HEK293T (cell line): ENCODE measurements at regions not wholly inside any gene's neighbourhood (a gene's known extent, or its start where the extent isn't known, plus 50 kb on each side); places are given as distances from the start of the nearest gene placed in this dataset.

Source experiments
- CTCF ChIA-PET: fragments of 350-600 bp; formaldehyde crosslinking; extraction: SDS; loops from one replicate; lab custom pipeline; 2021; ENCODE audit warnings: antibody characterized with exemption, inconsistent platforms; lab: Yijun Ruan, JAX
- POLR2A ChIA-PET: fragments of 350-600 bp; formaldehyde crosslinking; extraction: SDS; loops from one replicate; lab custom pipeline; 2020; ENCODE audit warnings: antibody characterized with exemption, inconsistent platforms; lab: Yijun Ruan, JAX
- DNase-seq: peaks from one replicate; pipeline ENCODE4 v3.0.0; 2012; ENCODE audit warnings: mixed read lengths; ENCODE audit errors: extremely low spot score
- ARNT ChIP-seq: fragments of 450-650 bp; IDR thresholded peaks from 2 replicates; pipeline ENCODE4 v1.6.1; 2017; ENCODE audit warnings: mild to moderate bottlenecking
- BHLHE40 ChIP-seq: fragments of 450-650 bp; IDR thresholded peaks from 2 replicates; pipeline ENCODE4 v1.6.1; 2016; ENCODE audit warnings: mild to moderate bottlenecking, moderate library complexity, borderline replicate concordance
- CTBP1 ChIP-seq: fragments of 450-650 bp; IDR thresholded peaks from 2 replicates; pipeline ENCODE4 v1.6.1; 2016; ENCODE audit warnings: borderline replicate concordance
- ELF4 ChIP-seq: fragments of 450-650 bp; IDR thresholded peaks from 2 replicates; pipeline ENCODE4 v1.6.1; 2017; ENCODE audit warnings: antibody characterized with exemption
- FOXA1 ChIP-seq: fragments of 450-650 bp; IDR thresholded peaks from 2 replicates; pipeline ENCODE4 v1.6.1; 2016; ENCODE audit warnings: mild to moderate bottlenecking
- FOXK2 ChIP-seq: fragments of 450-650 bp; IDR thresholded peaks from 2 replicates; pipeline ENCODE4 v1.6.1; 2016; ENCODE audit warnings: mild to moderate bottlenecking
- FOXM1 ChIP-seq: fragments of 450-650 bp; IDR thresholded peaks from 2 replicates; pipeline ENCODE4 v1.6.1; 2017; ENCODE audit warnings: mild to moderate bottlenecking, borderline replicate concordance
- HDGF ChIP-seq: fragments of 450-650 bp; IDR thresholded peaks from 2 replicates; pipeline ENCODE4 v1.6.1; 2017; ENCODE audit warnings: antibody characterized with exemption, borderline replicate concordance
- L3MBTL2 ChIP-seq: fragments of 450-650 bp; conservative IDR thresholded peaks from 2 replicates; pipeline ENCODE4 v1.6.1; 2016; ENCODE audit warnings: mild to moderate bottlenecking
- LEF1 ChIP-seq: fragments of 450-650 bp; IDR thresholded peaks from 2 replicates; pipeline ENCODE4 v1.6.1; 2017; ENCODE audit warnings: mild to moderate bottlenecking, borderline replicate concordance
- NFRKB ChIP-seq: fragments of 450-650 bp; IDR thresholded peaks from 2 replicates; pipeline ENCODE4 v1.6.1; 2016; ENCODE audit warnings: mild to moderate bottlenecking, moderate library complexity
- SP1 ChIP-seq: fragments of 450-650 bp; IDR thresholded peaks from 2 replicates; pipeline ENCODE4 v1.6.1; 2017
- SUZ12 ChIP-seq: fragments of 450-650 bp; IDR thresholded peaks from 2 replicates; pipeline ENCODE4 v1.6.1; 2016; ENCODE audit warnings: mild to moderate bottlenecking
- TARDBP ChIP-seq: fragments of 450-650 bp; IDR thresholded peaks from 2 replicates; pipeline ENCODE4 v1.6.1; 2016
- ZNF384 ChIP-seq: fragments of 450-650 bp; IDR thresholded peaks from 2 replicates; pipeline ENCODE4 v1.6.1; 2016
- TF ChIP-seq, protein P1 (sequence below): fragments of 450-650 bp; IDR thresholded peaks from 2 replicates; pipeline ENCODE4 v1.6.1; 2016

DNA sequence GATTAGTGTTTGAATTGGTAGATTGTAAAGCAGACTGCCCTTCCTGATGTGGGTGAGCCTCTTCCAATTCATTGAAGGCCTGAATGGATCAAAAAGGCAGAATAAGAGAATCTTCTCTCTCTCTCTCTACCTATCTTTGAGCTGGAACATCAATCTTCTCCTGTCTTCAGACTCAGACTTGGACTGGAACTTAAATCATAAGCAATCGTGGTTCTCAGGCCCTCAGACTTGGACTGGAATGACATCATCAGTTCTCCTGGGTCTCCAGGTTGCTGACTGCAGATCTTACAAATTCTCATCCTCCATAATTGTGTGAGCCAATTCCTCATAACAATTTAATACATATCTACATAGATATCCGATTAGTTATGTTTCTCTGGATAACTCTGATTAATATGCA, 66.8 kb downstream of the IER5 start:
- TF ChIP-seq FOXA1 (no peak), ARNT (no peak), FOXM1 (no peak), FOXK2 (no peak), TARDBP (no peak), HDGF (no peak), BHLHE40 (no peak), ZNF384 (no peak), L3MBTL2 (no peak), ELF4 (no peak), CTBP1 (no peak), NFRKB (no peak), SP1 (no peak), LEF1 (no peak), SUZ12 (no peak)
- TF ChIP-seq, protein P1, sequence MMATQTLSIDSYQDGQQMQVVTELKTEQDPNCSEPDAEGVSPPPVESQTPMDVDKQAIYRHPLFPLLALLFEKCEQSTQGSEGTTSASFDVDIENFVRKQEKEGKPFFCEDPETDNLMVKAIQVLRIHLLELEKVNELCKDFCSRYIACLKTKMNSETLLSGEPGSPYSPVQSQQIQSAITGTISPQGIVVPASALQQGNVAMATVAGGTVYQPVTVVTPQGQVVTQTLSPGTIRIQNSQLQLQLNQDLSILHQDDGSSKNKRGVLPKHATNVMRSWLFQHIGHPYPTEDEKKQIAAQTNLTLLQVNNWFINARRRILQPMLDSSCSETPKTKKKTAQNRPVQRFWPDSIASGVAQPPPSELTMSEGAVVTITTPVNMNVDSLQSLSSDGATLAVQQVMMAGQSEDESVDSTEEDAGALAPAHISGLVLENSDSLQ, result no peak
- POLR2A ChIA-PET, result no interaction called here
- no peak for DNase-seq
- CTCF ChIA-PET, result no interaction called here

DNA sequence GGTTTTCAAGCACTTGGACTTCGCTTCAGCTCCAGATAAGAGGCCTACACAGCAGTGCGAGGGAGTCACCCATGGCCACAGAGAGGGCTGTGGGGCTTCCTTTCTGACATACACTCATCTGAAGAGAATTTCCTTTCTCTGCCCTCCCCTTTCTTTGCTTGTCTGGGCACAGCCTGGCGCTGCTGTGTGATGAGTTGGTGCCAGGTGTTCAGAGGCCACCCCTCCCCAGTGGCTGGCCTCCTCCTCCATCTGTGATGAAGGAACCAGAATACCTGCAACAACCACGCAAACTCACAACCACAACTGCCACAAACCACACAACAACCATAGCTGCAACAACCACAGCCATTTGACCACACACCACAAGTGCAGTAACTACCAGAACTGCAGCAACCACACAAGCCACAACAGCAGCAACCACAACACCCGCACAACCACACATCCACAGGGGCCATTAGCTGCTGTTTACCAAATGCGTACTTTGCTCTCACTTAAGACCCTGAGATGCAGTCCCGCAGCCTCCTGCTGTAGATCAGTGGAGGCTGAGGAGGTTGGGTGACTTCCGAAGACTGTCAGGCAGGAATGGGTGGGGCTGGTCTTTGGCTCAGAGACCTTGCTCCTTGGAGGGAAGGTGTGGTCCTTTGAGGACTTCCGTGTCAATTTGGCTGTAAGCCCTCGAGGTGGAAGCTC, 71.1 kb downstream of the IER5 start:
- TF ChIP-seq SUZ12 (no peak), FOXK2 (no peak), L3MBTL2 (no peak)
- ChIA-PET POLR2A (no interaction called here), CTCF (no interaction called here)
- DNase-seq, result no peak

DNA sequence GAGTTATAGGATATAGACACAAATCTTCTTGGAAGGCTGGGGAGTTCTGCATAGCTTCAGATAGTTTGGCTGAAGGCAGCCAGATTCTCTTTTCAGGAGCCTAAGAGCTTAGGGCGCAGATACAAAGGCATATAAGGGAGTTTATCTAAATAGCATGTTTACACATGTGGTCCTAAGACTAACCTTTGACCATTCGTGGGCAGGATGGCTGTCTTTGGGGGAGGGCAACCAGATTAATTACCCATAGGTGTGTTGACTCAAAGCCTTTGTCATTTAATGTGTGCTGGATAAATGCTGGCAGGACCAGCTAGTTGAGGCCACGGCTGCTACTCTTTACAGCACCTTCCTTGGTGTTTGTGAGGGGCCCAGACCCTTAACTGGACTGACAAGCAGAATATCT, 71.8 kb downstream of the IER5 start:
- ChIA-PET POLR2A (interaction anchor here (1.3 kb wide), 1 partner anchor 56 kb away, joined by 3 read pairs; no protein-coding TSS in a partner anchor), CTCF (no interaction called here)
- TF ChIP-seq FOXA1 (no peak), NFRKB (no peak), HDGF (no peak), BHLHE40 (no peak), SP1 (no peak), FOXK2 (no peak)
- DNase-seq, result no peak

DNA sequence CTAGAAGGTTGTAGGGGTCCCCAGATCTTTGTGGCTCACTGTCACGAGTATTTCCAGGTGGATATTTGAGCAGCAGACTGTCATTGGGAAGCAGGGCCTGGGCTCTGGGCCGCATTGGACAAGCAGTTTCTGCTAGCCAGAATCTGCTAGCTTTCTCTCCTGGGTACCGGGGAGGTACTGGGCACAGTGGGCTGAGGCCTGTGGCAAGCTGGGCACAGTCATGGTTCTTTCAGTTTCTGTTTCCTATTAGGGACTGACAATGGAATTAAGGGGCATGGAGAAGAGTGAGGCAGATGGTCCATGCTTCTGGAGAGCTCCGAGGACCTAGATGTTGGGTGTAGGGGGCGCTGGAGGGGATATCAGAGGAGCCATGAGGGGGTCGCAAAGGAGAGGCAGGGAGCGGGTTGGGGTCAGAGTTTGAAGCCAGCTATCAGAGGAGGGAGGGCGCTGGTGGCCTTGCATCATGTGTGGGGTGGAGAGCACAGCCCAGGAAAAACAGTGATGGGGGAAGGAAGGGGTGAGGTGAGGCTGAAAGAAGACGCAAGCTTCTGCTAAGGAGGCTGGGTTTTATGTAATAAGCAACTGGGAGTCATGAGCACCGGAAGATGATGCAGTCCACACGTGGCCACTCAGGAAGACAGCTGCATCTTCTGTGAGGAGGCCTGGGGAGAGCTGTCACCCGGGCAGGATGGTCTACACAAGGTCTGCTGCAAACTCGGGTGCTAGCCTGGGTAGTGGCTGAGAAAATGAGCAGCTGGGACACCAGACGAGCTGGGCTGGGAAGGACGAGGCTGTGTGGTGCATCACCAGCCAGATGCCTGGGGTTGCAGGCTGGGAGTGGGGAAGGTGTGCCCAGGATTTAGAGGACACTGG, 72.7 kb downstream of the IER5 start:
- ChIA-PET POLR2A (interaction anchor here (1.3 kb wide), 1 partner anchor 57 kb away, joined by 3 read pairs; no protein-coding TSS in a partner anchor), CTCF (no interaction called here)
- no peak for TF ChIP-seq CTBP1
- TF ChIP-seq FOXK2, result no peak
- TF ChIP-seq ELF4, result no peak
- TF ChIP-seq BHLHE40, result no peak
- TF ChIP-seq ZNF384, result no peak
- no peak for TF ChIP-seq L3MBTL2
- TF ChIP-seq, protein P1, result no peak
- no peak for TF ChIP-seq SP1
- no peak for TF ChIP-seq ARNT
- no peak for TF ChIP-seq HDGF
- no peak for TF ChIP-seq SUZ12
- no peak for TF ChIP-seq FOXA1
- no peak for TF ChIP-seq LEF1
- TF ChIP-seq NFRKB, result no peak
- TF ChIP-seq TARDBP, result no peak
- no peak for TF ChIP-seq FOXM1
- DNase-seq, result no peak

DNA sequence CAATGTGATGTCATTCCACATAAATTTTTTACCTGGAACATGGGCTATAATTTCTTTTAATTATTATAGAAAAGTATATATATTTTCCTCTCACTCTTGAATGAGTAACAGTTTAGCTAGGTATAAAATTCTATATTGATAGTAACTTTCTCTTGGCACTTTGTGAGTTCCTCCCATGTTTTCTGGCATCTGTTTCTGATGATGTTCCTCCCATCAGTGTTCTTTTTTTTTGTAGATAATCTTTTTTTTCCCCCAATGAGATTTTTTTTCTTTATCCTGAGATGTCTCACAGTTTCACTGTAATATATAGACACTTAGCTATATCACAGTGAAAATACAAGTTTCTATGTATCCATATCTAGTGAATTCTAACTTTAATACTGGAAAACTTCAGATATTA, 75.2 kb downstream of the IER5 start:
- ChIA-PET CTCF (interaction anchor here (0.7 to 1.9 kb wide), 2 partner anchors 185 to 282 kb away, joined by 3 to 4 read pairs; no protein-coding TSS in a partner anchor), POLR2A (no interaction called here)
- no peak for DNase-seq
- TF ChIP-seq BHLHE40 (no peak), FOXA1 (no peak), HDGF (no peak), CTBP1 (no peak), ZNF384 (no peak), ELF4 (no peak), FOXK2 (no peak), FOXM1 (no peak), L3MBTL2 (no peak)

DNA sequence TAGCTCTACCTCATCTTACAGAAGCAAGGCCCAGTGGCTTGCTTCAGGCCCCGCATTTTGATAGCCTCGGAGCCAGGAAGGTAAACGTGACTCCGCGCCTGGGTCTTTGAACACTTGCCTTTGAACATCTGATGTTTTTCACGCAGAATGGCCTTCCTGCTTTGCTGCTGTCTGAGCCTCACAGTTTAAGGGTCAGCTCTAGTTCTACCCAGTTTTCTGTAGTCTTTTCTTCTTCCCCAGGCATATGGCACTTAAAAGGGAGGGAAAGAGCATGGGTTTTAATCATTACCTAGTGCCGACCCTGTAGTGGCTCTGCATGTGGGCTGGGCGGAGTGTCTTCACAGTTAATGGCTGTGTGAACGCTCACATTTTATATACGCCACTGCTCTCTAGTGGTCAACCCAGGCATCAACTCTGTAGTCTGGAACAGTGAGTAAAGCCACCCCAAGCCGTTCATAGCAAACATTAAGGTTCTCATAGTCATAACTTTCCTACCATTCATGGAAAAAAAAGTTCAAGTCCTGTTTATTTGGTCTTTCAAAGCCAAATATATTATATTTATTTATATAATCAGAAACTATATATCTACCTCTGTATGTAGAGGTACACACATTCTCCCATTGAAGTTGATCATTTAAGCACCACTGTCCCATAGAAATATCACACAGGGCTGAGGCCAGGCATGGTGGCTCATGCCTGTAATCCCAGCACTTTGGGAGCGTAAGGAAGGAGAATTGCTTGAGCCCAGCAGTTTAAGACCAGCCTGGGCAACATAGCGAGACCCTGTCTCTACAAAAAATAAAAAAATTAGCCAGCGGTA, 78.1 kb downstream of the IER5 start:
- ChIA-PET POLR2A (no interaction called here), CTCF (interaction anchor here (0.5 to 1.7 kb wide), 6 partner anchors 14 to 285 kb away, joined by 3 to 6 read pairs (median 4); no protein-coding TSS in a partner anchor)
- TF ChIP-seq L3MBTL2 (peak; percentile 87), FOXA1 (no peak), NFRKB (no peak), FOXK2 (no peak)
- DNase-seq, result peak; percentile 88
